Breast epithelium (tissue), 3 donors: ENCODE measurements at regions not wholly inside any gene's neighbourhood (a gene's known extent, or its start where the extent isn't known, plus 50 kb on each side); places are given as distances from the start of the nearest gene placed in this dataset.

ENCODE experiments used
- POLR2A ChIP-seq: fragments of 450-650 bp; IDR thresholded peaks from one replicate; pipeline ENCODE4 v1.6.1; 2016; ENCODE audit warnings: antibody characterized with exemption, mild to moderate bottlenecking, moderate library complexity
- POLR2AphosphoS5 ChIP-seq, 3 donors: sonication (generic); formaldehyde crosslinking; IDR thresholded peaks; one replicate each; pipeline ENCODE4 v1.6.1; 2017; ENCODE audit warnings: antibody characterized with exemption in 3 of 3
- TF ChIP-seq, protein P1 (sequence below), 3 donors: fragments of 450-650 bp; IDR thresholded peaks; one replicate each; pipeline ENCODE4 v1.5.1; 2016 to 2017; ENCODE audit warnings: antibody characterized with exemption in 3 of 3, mild to moderate bottlenecking in 3 of 3, moderate library complexity in 3 of 3

DNA sequence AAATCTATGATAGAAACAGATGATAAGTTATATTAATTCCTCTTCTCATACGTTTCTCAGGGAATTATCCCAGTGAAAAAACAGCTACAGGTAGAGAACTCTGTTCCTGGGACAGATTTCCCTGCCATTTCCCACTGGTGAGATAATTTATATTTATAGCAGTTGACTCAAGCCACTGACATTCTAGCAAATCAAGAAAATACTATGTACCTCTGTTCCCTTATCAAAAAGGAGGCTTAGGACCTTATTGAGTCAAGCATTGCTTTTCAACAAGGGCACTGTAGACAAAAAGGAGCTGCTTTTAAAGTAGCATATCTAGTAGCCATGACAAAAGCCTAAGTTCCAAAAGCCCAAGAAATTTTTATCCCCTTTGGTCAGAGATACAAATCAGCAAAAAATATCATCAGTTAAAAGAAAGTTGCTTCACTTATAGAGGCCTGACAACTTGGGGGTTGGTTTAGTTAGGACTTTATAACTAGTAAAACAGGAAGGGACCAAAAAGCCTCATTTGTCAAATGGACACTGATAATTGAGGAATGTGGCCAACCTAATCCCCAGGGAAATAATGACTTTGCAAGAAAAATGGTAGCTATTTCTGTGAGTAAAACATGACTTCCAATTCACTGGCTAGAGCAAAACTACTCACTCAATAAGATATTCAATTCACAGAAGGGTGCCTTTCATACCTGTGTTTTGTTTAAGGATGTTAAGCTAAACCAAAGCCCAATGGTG lies 652.5 kb downstream of the SLITRK1 start:
- TF ChIP-seq POLR2A: no peak
- TF ChIP-seq, protein P1, sequence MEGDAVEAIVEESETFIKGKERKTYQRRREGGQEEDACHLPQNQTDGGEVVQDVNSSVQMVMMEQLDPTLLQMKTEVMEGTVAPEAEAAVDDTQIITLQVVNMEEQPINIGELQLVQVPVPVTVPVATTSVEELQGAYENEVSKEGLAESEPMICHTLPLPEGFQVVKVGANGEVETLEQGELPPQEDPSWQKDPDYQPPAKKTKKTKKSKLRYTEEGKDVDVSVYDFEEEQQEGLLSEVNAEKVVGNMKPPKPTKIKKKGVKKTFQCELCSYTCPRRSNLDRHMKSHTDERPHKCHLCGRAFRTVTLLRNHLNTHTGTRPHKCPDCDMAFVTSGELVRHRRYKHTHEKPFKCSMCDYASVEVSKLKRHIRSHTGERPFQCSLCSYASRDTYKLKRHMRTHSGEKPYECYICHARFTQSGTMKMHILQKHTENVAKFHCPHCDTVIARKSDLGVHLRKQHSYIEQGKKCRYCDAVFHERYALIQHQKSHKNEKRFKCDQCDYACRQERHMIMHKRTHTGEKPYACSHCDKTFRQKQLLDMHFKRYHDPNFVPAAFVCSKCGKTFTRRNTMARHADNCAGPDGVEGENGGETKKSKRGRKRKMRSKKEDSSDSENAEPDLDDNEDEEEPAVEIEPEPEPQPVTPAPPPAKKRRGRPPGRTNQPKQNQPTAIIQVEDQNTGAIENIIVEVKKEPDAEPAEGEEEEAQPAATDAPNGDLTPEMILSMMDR (IDR thresholded peaks at IDR 0.05): no peak
- no peak for TF ChIP-seq POLR2AphosphoS5 (IDR thresholded peaks at IDR 0.05)
